Effector memory CD8-positive, alpha-beta T cell (primary cell): ENCODE measurements at regions not wholly inside any gene's neighbourhood (a gene's known extent, or its start where the extent isn't known, plus 50 kb on each side); places are given as distances from the start of the nearest gene placed in this dataset.

Source experiments
- ATAC-seq: fragments of 150-1000 bp; cut with Tn5 transposase; replicated peaks from 2 replicates; pipeline ENCODE4 v1.10.0; 2021; ENCODE audit warnings: mild to moderate bottlenecking, moderate library complexity
- DNase-seq, 3 experiments: peaks; one replicate each; pipeline ENCODE4 v3.0.0; 2021
- H3K27ac Mint-ChIP-seq, 2 donors: one replicate each; pipeline ENCODE4 v1.8.0; 2022; ENCODE audit warnings: mild to moderate bottlenecking in 2 of 2, mixed read lengths in 2 of 2, moderate library complexity in 2 of 2
- H3K27me3 Mint-ChIP-seq, 2 donors: one replicate each; pipeline ENCODE4 v1.8.0; 2022; ENCODE audit warnings: mixed read lengths in 2 of 2
- H3K36me3 Mint-ChIP-seq: one replicate; pipeline ENCODE4 v1.8.0; 2022; ENCODE audit warnings: mild to moderate bottlenecking, moderate library complexity, mixed read lengths; ENCODE audit not compliant: insufficient read depth
- H3K4me1 Mint-ChIP-seq, 2 donors: one replicate each; pipeline ENCODE4 v1.8.0; 2022; ENCODE audit warnings: low read depth in 2 of 2, mixed read lengths in 2 of 2
- H3K4me3 Mint-ChIP-seq, 2 donors: one replicate each; pipeline ENCODE4 v1.8.0; 2022; ENCODE audit warnings: mild to moderate bottlenecking in 2 of 2, mixed read lengths in 2 of 2, moderate library complexity in 2 of 2
- H3K9me3 Mint-ChIP-seq, 2 donors: one replicate each; pipeline ENCODE4 v1.8.0; 2022; ENCODE audit warnings: mixed read lengths in 2 of 2

- no peak overlapping the region for H3K27ac Mint-ChIP-seq
- no peaks in the 10 kb centered on the region for H3K27me3 Mint-ChIP-seq
- no peak for ATAC-seq
- no peaks in the 10 kb centered on the region for H3K36me3 Mint-ChIP-seq
- DNase-seq: no peak
- no peak overlapping the region for H3K4me3 Mint-ChIP-seq
- H3K9me3 Mint-ChIP-seq: peaks cover 9 to 10% of the 10 kb centered on the region in 2 donors
- no peaks in the 10 kb centered on the region for H3K4me1 Mint-ChIP-seq
Measured at GRCh38 chr6:103000688-103001087, 1607.2 kb downstream of the GRIK2 start.

GRCh38 chr6:102995491-102995890 is 1602.0 kb downstream of the GRIK2 start:
- H3K4me1 Mint-ChIP-seq: no peaks in the 10 kb centered on the region
- H3K36me3 Mint-ChIP-seq: no peaks in the 10 kb centered on the region
- ATAC-seq (no peak), DNase-seq (no peak)
- H3K27me3 Mint-ChIP-seq: no peaks in the 10 kb centered on the region
- peaks cover 6 to 8% of the 10 kb centered on the region in 2 donors for H3K9me3 Mint-ChIP-seq
- H3K4me3 Mint-ChIP-seq: no peak overlapping the region
- H3K27ac Mint-ChIP-seq: no peak overlapping the region

GRCh38 chr6:102994866-102995265 is 1601.4 kb downstream of the GRIK2 start:
- ATAC-seq: no peak
- Mint-ChIP-seq H3K9me3 (peaks cover 4 to 8% of the 10 kb centered on the region in 2 donors), H3K27ac (no peak overlapping the region), H3K4me1 (no peaks in the 10 kb centered on the region), H3K27me3 (no peaks in the 10 kb centered on the region), H3K4me3 (no peak overlapping the region), H3K36me3 (no peaks in the 10 kb centered on the region)
- no peak for DNase-seq

- Mint-ChIP-seq H3K4me1 (no peaks in the 10 kb centered on the region), H3K27me3 (no peaks in the 10 kb centered on the region), H3K36me3 (no peaks in the 10 kb centered on the region), H3K4me3 (no peak overlapping the region), H3K9me3 (peaks cover 0 to under 1% of the 10 kb centered on the region in 2 donors), H3K27ac (no peak overlapping the region)
- ATAC-seq (no peak), DNase-seq (no peak)
Measured at GRCh38 chr6:102986086-102986485, 1592.6 kb downstream of the GRIK2 start.

- ATAC-seq: no peak
- H3K9me3 Mint-ChIP-seq: peaks cover 0 to 2% of the 10 kb centered on the region in 2 donors
- no peak overlapping the region for H3K27ac Mint-ChIP-seq
- no peaks in the 10 kb centered on the region for H3K36me3 Mint-ChIP-seq
- no peak overlapping the region for H3K4me3 Mint-ChIP-seq
- no peak for DNase-seq
- H3K27me3 Mint-ChIP-seq: no peaks in the 10 kb centered on the region
- no peaks in the 10 kb centered on the region for H3K4me1 Mint-ChIP-seq
Measured at GRCh38 chr6:102984357-102984756, 1590.8 kb downstream of the GRIK2 start.

- H3K36me3 Mint-ChIP-seq: no peaks in the 10 kb centered on the region
- no peak for ATAC-seq
- H3K9me3 Mint-ChIP-seq: peaks cover 2 to 4% of the 10 kb centered on the region in 2 donors
- no peaks in the 10 kb centered on the region for H3K27me3 Mint-ChIP-seq
- no peaks in the 10 kb centered on the region for H3K4me1 Mint-ChIP-seq
- H3K4me3 Mint-ChIP-seq: no peak overlapping the region
- DNase-seq: no peak
- no peak overlapping the region for H3K27ac Mint-ChIP-seq
Measured at GRCh38 chr6:102981490-102982015, 1588.0 kb downstream of the GRIK2 start.

GRCh38 chr6:102980951-102981350 is 1587.4 kb downstream of the GRIK2 start:
- Mint-ChIP-seq H3K4me3 (no peak overlapping the region), H3K27ac (no peak overlapping the region), H3K27me3 (no peaks in the 10 kb centered on the region), H3K9me3 (peaks cover 2 to 10% of the 10 kb centered on the region in 2 donors), H3K36me3 (no peaks in the 10 kb centered on the region), H3K4me1 (no peaks in the 10 kb centered on the region)
- DNase-seq (no peak), ATAC-seq (no peak)

GRCh38 chr6:102961902-102962301 is 1568.4 kb downstream of the GRIK2 start:
- Mint-ChIP-seq H3K4me3 (no peak overlapping the region), H3K27ac (no peak overlapping the region), H3K36me3 (no peaks in the 10 kb centered on the region), H3K9me3 (peaks cover 2% of the 10 kb centered on the region in 2 donors), H3K4me1 (no peaks in the 10 kb centered on the region), H3K27me3 (no peaks in the 10 kb centered on the region)
- ATAC-seq: no peak
- no peak for DNase-seq

- no peak for DNase-seq
- Mint-ChIP-seq H3K27ac (no peak overlapping the region), H3K4me1 (no peaks in the 10 kb centered on the region), H3K27me3 (no peaks in the 10 kb centered on the region), H3K4me3 (no peak overlapping the region), H3K36me3 (no peaks in the 10 kb centered on the region), H3K9me3 (peaks cover 6 to 11% of the 10 kb centered on the region in 2 donors)
- no peak for ATAC-seq
Measured at GRCh38 chr6:102950967-102951366, 1557.5 kb downstream of the GRIK2 start.

- Mint-ChIP-seq H3K4me3 (no peak overlapping the region), H3K27ac (no peak overlapping the region), H3K4me1 (no peaks in the 10 kb centered on the region), H3K9me3 (peaks cover 5 to 11% of the 10 kb centered on the region in 2 donors), H3K36me3 (peaks cover 4% of the 10 kb centered on the region), H3K27me3 (no peaks in the 10 kb centered on the region)
- ATAC-seq: no peak
- no peak for DNase-seq
Measured at GRCh38 chr6:102944475-102944874, 1551.0 kb downstream of the GRIK2 start.

- Mint-ChIP-seq H3K27ac (no peak overlapping the region), H3K36me3 (peaks cover 4% of the 10 kb centered on the region), H3K9me3 (peaks cover 2 to 5% of the 10 kb centered on the region in 2 donors), H3K4me1 (no peaks in the 10 kb centered on the region), H3K4me3 (no peak overlapping the region), H3K27me3 (no peaks in the 10 kb centered on the region)
- ATAC-seq (no peak), DNase-seq (no peak)
Measured at GRCh38 chr6:102942206-102942605, 1548.7 kb downstream of the GRIK2 start.

GRCh38 chr6:102936959-102937358 is 1543.5 kb downstream of the GRIK2 start:
- no peaks in the 10 kb centered on the region for H3K4me1 Mint-ChIP-seq
- DNase-seq: no peak
- ATAC-seq: no peak
- no peak overlapping the region for H3K27ac Mint-ChIP-seq
- H3K36me3 Mint-ChIP-seq: no peaks in the 10 kb centered on the region
- peaks cover 0 to 2% of the 10 kb centered on the region in 2 donors for H3K9me3 Mint-ChIP-seq
- H3K27me3 Mint-ChIP-seq: no peaks in the 10 kb centered on the region
- no peak overlapping the region for H3K4me3 Mint-ChIP-seq

- Mint-ChIP-seq H3K9me3 (no peaks in the 10 kb centered on the region), H3K27me3 (no peaks in the 10 kb centered on the region), H3K36me3 (no peaks in the 10 kb centered on the region), H3K4me3 (no peak overlapping the region), H3K4me1 (no peaks in the 10 kb centered on the region), H3K27ac (no peak overlapping the region)
- no peak for DNase-seq
- ATAC-seq: no peak
Measured at GRCh38 chr6:102928109-102928508, 1534.6 kb downstream of the GRIK2 start.

- Mint-ChIP-seq H3K27ac (no peak overlapping the region), H3K4me3 (no peak overlapping the region), H3K4me1 (no peaks in the 10 kb centered on the region), H3K9me3 (peaks cover 0 to 7% of the 10 kb centered on the region in 2 donors), H3K27me3 (no peaks in the 10 kb centered on the region), H3K36me3 (no peaks in the 10 kb centered on the region)
- DNase-seq (no peak), ATAC-seq (no peak)
Measured at GRCh38 chr6:102918161-102918560, 1524.7 kb downstream of the GRIK2 start.

- Mint-ChIP-seq H3K27me3 (no peaks in the 10 kb centered on the region), H3K36me3 (no peaks in the 10 kb centered on the region), H3K4me1 (no peaks in the 10 kb centered on the region), H3K4me3 (no peak overlapping the region), H3K27ac (no peak overlapping the region), H3K9me3 (peaks cover 4 to 5% of the 10 kb centered on the region in 2 donors)
- ATAC-seq (no peak), DNase-seq (no peak)
Measured at GRCh38 chr6:102911571-102911970, 1518.1 kb downstream of the GRIK2 start.
